Left kidney (tissue), 1 donor: ENCODE measurements at regions not wholly inside any gene's neighbourhood (a gene's known extent, or its start where the extent isn't known, plus 50 kb on each side); places are given as distances from the start of the nearest gene placed in this dataset.

ENCODE experiments used
- DNase-seq: peaks from one replicate; pipeline ENCODE4 v3.0.0-alpha.2; 2013

- no peak for DNase-seq
These were observed 1095.5 kb upstream of the IGFBP7 start for GRCh38 chr4:58205446-58206235.

DNA sequence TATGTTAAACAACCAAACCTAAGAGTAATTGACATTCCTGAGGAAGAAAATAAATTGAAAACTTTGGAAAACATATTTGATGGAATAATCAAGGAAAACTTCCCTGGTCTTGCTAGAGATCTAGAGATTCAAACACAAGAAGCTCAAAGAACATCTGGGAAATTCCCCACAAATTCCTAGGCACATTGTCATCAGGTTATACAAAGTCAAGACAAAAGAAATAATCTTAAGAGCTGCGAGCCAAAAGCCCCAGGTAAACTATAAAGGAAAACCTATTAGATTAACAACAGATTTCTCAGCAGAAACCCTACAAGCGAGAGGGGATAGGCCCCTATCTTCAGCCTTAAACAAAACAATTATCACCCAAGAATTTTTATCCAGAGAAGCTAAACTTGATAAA is 1082.0 kb upstream of the IGFBP7 start:
- DNase-seq = no peak

DNA sequence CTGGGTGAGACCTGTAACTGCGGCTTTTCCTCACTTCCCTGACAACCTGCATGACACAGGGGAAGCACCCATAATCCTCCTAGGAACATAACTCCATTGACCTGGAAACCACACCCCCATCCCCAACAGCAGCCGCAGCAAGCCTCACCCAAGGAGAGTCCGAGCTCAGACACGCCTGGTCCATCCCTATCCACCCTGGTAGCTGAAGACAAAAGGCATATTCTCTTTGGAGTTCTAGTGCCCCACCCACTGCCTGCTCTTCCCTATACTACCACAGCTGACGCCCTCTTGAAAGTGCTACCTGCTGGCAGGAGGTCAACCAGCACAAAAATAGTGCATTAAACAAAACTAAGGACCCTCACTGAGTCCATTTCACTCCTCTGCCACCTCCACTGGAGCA is 1080.9 kb upstream of the IGFBP7 start:
- DNase-seq = no peak

GRCh38 chr4:58188316-58188715 is 1078.1 kb upstream of the IGFBP7 start:
- DNase-seq = no peak

GRCh38 chr4:58175024-58175423 is 1064.8 kb upstream of the IGFBP7 start:
- DNase-seq = no peak

GRCh38 chr4:58166490-58166889 is 1056.3 kb upstream of the IGFBP7 start:
- no peak for DNase-seq

DNA sequence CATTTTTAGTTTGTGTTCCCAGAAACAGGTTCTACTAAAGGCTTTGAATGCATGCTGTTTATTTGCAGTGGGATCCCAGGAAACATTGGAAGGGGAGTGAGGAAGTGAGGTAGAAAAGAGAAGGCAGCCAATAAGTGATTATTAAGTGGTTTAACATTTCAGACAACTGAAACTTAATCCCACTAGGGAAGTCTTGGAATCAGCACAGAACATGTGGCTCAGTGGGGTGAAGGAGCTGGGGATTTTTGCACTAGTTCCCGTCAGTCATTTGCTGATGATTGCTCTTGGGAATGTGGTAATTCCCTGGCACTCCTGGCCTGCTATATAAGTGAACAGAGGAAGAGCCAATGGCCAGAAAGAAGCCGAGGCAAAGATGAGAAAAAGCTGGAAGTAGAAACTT is 1053.0 kb upstream of the IGFBP7 start:
- DNase-seq = peak; percentile 6

GRCh38 chr4:58149404-58150085 is 1039.4 kb upstream of the IGFBP7 start:
- no peak for DNase-seq

DNA sequence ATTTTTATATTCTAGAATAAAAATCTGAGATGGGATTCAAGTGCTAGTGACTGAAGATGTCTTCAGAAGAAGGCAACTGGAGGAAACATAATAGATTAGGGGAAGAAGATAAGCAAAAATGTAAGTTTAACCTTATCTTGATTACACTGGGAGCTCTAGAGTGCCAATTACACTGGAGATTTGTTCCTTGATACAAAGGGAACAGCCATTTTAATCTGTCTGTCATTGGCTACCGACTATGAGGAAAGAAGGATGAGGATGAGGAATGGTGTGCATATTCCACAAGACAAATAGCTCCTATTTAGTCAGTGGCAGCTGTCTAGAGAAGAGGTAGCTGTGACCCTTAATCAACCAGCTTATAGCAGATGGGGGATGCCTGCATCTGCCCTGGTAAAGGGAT is 1034.5 kb upstream of the IGFBP7 start:
- DNase-seq = no peak

GRCh38 chr4:58138786-58139668 is 1028.8 kb upstream of the IGFBP7 start:
- peak; percentile 20 for DNase-seq

DNA sequence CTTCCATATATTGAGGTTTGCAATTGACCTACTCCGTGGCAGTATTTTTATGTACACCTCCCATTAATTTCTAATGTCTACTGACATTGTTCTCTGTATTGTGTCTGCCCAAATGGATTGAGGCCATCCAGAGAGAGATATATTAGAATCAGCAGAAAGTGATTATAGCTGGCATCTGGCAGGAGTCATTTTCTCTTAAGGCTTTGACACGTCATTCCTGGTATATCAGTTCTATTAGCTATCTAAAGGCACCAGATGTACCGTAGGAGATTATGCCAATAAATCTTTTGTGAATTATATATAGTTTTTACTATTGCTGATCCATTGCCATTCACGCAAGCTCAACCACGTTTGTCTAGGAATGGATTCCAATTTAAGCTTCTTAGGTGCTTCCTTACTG is 1026.4 kb upstream of the IGFBP7 start:
- DNase-seq = no peak

DNA sequence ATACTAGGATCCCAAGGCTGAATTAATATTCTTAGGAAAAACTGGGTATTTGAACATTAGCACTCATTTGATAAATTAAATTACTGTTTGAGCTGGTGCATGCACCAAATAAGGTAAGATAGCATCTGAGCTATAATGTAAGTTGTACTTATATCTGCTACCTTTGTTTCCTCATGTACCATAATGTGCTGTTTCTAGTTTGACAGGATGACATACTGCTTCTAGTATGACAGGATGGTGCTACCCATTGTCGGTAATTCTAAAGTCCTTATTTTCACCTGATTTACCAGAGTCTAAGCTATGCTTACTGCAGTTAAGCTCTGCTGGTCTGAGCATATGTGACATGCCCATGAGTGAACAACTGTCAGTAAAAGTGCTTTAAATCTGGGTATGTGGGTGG is 1017.5 kb upstream of the IGFBP7 start:
- DNase-seq = no peak

DNA sequence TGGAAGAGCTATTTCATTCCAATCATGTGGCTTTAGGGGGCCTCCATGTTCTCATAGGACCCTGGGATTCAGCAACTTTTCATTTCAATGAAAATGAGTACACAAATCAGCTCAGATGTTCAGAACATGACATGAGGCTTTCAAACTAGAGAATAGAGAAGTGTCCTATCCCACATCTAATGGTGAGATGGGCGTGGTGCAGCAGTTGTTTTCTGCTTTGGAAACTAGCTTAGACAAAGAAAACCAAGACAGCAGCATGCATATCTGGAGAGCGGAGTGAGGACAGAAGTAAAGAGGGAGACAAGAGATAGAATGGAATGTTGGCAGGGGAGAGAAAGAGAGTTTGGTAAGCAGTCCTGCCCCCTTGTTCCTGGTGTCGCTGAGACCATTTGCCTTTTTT is 1009.1 kb upstream of the IGFBP7 start:
- DNase-seq = no peak

DNA sequence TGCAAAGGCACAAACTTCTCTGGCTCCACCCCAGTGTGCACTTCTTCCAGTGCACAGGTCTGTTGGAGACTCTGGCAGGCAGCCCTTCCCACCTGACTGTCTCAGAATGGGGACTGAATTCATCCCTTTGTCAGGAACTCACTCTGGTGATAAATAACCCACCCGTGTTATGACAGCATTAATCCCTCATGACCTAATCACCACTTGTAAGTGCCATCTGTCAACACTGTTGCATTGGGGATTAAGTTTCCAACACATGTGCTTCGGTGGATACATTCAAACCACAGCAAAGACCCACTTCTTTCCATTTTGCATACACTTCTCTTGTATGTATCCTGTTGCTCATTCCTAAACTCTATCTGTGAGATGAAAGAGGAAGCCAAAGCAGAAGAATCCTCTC is 1002.9 kb upstream of the IGFBP7 start:
- no peak for DNase-seq

GRCh38 chr4:58111818-58112217 is 1001.6 kb upstream of the IGFBP7 start:
- DNase-seq = no peak

DNA sequence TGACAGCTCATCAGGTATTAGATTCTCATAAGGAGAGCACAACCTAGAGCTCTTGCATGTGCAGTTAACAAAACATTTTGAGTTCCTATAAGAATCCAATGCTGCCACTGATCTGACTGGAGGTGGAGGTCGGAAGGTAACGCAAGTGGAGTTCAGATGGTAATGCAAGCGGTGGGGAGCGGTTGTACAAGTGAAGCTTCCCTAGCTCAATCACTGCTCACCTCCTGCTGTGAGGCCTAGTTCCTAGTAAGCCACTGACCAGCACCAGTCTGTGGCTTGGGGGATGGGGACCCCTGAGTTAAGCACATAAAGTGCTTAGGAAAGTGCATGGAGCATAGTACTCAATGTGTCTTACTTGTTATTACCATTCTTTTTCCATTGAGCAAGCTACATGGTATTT is 983.2 kb upstream of the IGFBP7 start:
- DNase-seq = no peak

DNA sequence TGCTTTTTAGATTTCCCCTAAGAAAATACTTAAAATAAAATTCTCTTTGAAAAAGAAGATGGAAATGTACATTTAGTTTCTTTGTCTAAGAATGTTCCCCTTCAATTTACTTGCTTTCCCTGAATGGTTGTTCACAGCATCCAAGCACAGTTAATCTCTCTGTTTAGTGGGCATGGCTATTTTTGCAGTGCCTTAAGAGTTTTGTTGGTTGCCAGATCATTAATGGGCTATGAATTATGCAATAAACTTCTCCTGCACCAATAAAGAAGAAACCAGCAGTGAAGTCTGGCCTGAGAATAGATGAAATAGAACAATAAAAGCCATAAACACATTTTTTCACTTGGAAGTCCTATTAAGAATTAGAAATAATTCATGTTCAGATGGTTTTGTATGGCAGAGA is 980.4 kb upstream of the IGFBP7 start:
- no peak for DNase-seq

GRCh38 chr4:58081356-58081755 is 971.2 kb upstream of the IGFBP7 start:
- no peak for DNase-seq

GRCh38 chr4:58075724-58076123 is 965.5 kb upstream of the IGFBP7 start:
- no peak for DNase-seq

DNA sequence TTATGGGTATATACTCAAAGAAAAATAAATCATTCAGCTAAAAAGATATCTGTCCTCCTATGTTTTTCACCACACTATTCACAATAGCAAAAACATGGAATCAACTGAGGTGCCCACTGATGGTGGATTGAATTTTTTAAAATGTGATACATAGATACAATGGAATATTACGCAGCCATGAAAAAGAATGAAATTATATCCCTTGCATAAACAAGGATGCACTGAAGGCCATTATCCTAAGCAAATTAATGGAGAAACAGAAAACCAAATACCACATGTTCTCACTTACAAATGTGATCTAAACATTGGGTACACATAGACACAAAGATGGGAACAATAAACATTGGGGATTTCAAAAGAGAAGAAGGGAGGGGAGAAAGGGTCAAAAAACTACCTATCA is 964.2 kb upstream of the IGFBP7 start:
- DNase-seq = no peak

GRCh38 chr4:58070726-58071125 is 960.5 kb upstream of the IGFBP7 start:
- DNase-seq = peak; percentile 57

DNA sequence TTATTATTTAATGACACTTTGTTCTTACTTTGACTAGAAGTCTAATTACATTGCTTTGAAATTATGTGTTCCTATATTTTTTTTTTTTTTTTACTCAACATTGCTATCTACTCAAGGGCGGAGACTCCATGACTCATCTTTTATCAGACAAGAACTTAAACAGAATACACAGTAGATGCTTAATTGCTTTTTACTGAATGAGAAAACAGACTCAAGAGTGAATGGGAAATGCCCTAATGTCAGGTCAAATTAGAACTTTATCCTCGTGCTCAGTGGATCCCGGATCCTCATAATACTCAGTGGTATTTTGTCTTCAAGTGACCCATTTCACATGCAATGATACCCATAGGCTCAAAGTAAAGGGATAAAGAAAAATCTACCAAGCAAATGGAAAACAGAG is 954.5 kb upstream of the IGFBP7 start:
- no peak for DNase-seq
